H1 (cell line): ENCODE measurements at regions not wholly inside any gene's neighbourhood (a gene's known extent, or its start where the extent isn't known, plus 50 kb on each side); places are given as distances from the start of the nearest gene placed in this dataset.

Source experiments
- CTCF ChIA-PET: fragments of 300-600 bp; sonication (Branson Sonifier 250); formaldehyde crosslinking; loops from one replicate; lab custom pipeline; 2021; ENCODE audit not compliant: partially characterized antibody; lab: Charles Lee
- POLR2A ChIA-PET: fragments of 300-600 bp; sonication (Branson Sonifier 250); formaldehyde crosslinking; loops from one replicate; lab custom pipeline; 2021; ENCODE audit warnings: inconsistent platforms; ENCODE audit not compliant: partially characterized antibody; lab: Charles Lee
- DNase-seq, 2 experiments: peaks; one replicate each; pipeline versions ENCODE4 v3.0.0 to v3.0.0-alpha.2; 2010 to 2022; ENCODE audit warnings: low spot score in 2 of 2, low read depth in 1 of 2, mixed read lengths in 1 of 2
- FAIRE-seq: peaks from 2 replicates; lab custom pipeline; 2011; peaks lifted over from hg19 to GRCh38; lab: Jason Lieb, UNC
- H2AFZ ChIP-seq: 2 replicates; pipeline ENCODE4 v1.8.1; 2012; ENCODE audit warnings: low read length, inconsistent platforms
- H2AK5ac ChIP-seq: 2 replicates; pipeline ENCODE4 v1.6.1; 2013; ENCODE audit warnings: low read depth, low read length
- H2BK120ac ChIP-seq: replicated peaks from 2 replicates; pipeline ENCODE3; 2013; ENCODE audit warnings: low read depth, low read length, inconsistent platforms
- H2BK12ac ChIP-seq: 2 replicates; pipeline ENCODE4 v1.6.1; 2013; ENCODE audit warnings: low read depth, low read length
- H2BK15ac ChIP-seq: 2 replicates; pipeline ENCODE4 v1.6.1; 2013; ENCODE audit warnings: low read length
- H2BK20ac ChIP-seq: 2 replicates; pipeline ENCODE4 v1.6.1; 2013; ENCODE audit warnings: low read length
- H2BK5ac ChIP-seq: 2 replicates; pipeline ENCODE4 v1.6.1; 2013; ENCODE audit warnings: low read depth, low read length
- H3K14ac ChIP-seq: 2 replicates; pipeline ENCODE4 v1.6.1; 2013; ENCODE audit warnings: inconsistent platforms; ENCODE audit not compliant: insufficient read length
- H3K18ac ChIP-seq: 2 replicates; pipeline ENCODE4 v1.6.1; 2013; ENCODE audit warnings: low read length; ENCODE audit errors: extremely low read depth
- H3K23ac ChIP-seq: 2 replicates; pipeline ENCODE4 v1.6.1; 2013; ENCODE audit warnings: inconsistent platforms; ENCODE audit not compliant: insufficient read length
- H3K23me2 ChIP-seq: 2 replicates; pipeline ENCODE4 v1.6.1; 2013; ENCODE audit warnings: low read depth, low read length
- H3K27ac ChIP-seq: 2 replicates; pipeline ENCODE4 v1.6.1; 2011; ENCODE audit warnings: low read depth, low read length, inconsistent platforms
- H3K27me3 ChIP-seq, 4 experiments: replicated peaks in 1 of 4; 1 replicate in 1 of 4; 2 replicates in 3 of 4; pipeline versions ENCODE4 v1.6.1 to v1.8.1; 2011 to 2013; ENCODE audit warnings: low read length in 3 of 4, mild to moderate bottlenecking in 3 of 4, inconsistent platforms in 2 of 4, mixed read lengths in 2 of 4, moderate library complexity in 1 of 4; ENCODE audit not compliant: control insufficient read depth in 3 of 4, insufficient read depth in 3 of 4; ENCODE audit errors: extremely low read depth in 1 of 4
- H3K36me3 ChIP-seq, 4 experiments: 2 replicates each; pipeline versions ENCODE4 v1.6.1 to v1.8.1; 2011 to 2013; ENCODE audit warnings: mild to moderate bottlenecking in 4 of 4, low read length in 3 of 4, moderate library complexity in 2 of 4, control low read depth in 1 of 4, inconsistent platforms in 1 of 4; ENCODE audit not compliant: insufficient read depth in 4 of 4, control insufficient read depth in 2 of 4
- H3K4ac ChIP-seq: replicated peaks from 2 replicates; pipeline ENCODE3; 2013; ENCODE audit warnings: low read length, low read depth, mixed read lengths, inconsistent platforms; ENCODE audit not compliant: insufficient read length
- H3K4me1 ChIP-seq, 4 experiments: replicated peaks in 1 of 4; 1 replicate in 1 of 4; 2 replicates in 3 of 4; pipeline versions ENCODE4 v1.6.1 to v1.8.1; 2011 to 2013; ENCODE audit warnings: low read length in 3 of 4, inconsistent platforms in 2 of 4, mixed read lengths in 1 of 4; ENCODE audit not compliant: insufficient read depth in 4 of 4, control insufficient read depth in 3 of 4
- H3K4me2 ChIP-seq, 2 experiments: 2 replicates each; pipeline versions ENCODE4 v1.6.1 to v1.8.1; 2011 to 2013; ENCODE audit warnings: low read depth in 2 of 2, low read length in 2 of 2, control low read depth in 1 of 2, inconsistent platforms in 1 of 2, mild to moderate bottlenecking in 1 of 2; ENCODE audit not compliant: insufficient read depth in 1 of 2
- H3K4me3 ChIP-seq, 4 experiments: fragments of 200-600, 300-600 bp in 1 of 4; sonication (generic), shearing (Covaris generic), sonication (Bioruptor Twin) in 1 of 4; 2 replicates each; pipeline versions ENCODE4 v1.5.1 to v1.8.1; 2011 to 2016; ENCODE audit warnings: low read length in 4 of 4, low read depth in 3 of 4, control low read depth in 2 of 4, inconsistent platforms in 2 of 4, mild to moderate bottlenecking in 2 of 4, mixed read lengths in 1 of 4, moderate library complexity in 1 of 4; ENCODE audit not compliant: insufficient read depth in 2 of 4; ENCODE audit errors: extremely low read depth in 1 of 4
- H3K56ac ChIP-seq: replicated peaks from 2 replicates; pipeline ENCODE3; 2013; ENCODE audit warnings: low read depth, mild to moderate bottlenecking, mixed read lengths, low read length, inconsistent platforms; ENCODE audit not compliant: insufficient read length
- H3K79me1 ChIP-seq: 2 replicates; pipeline ENCODE4 v1.6.1; 2013; ENCODE audit warnings: low read depth, low read length, control low read depth
- H3K79me2 ChIP-seq, 2 experiments: 2 replicates each; pipeline versions ENCODE4 v1.6.1 to v1.8.1; 2012 to 2013; ENCODE audit warnings: low read length in 2 of 2, mild to moderate bottlenecking in 2 of 2, inconsistent platforms in 1 of 2; ENCODE audit not compliant: insufficient read depth in 2 of 2, control insufficient read depth in 1 of 2
- H3K9ac ChIP-seq, 4 experiments: replicated peaks in 1 of 4; 1 replicate in 1 of 4; 2 replicates in 3 of 4; pipeline versions ENCODE4 v1.6.1 to v1.8.1; 2011 to 2013; ENCODE audit warnings: low read depth in 3 of 4, low read length in 3 of 4, control low read depth in 2 of 4, mild to moderate bottlenecking in 2 of 4, moderate library complexity in 2 of 4, inconsistent platforms in 1 of 4; ENCODE audit errors: extremely low read depth in 1 of 4
- H3K9me3 ChIP-seq, 2 experiments: 2 replicates each; pipeline versions ENCODE4 v1.6.1 to v1.8.1; 2012 to 2013; ENCODE audit warnings: mild to moderate bottlenecking in 2 of 2, moderate library complexity in 2 of 2, control low read depth in 1 of 2, inconsistent platforms in 1 of 2, low read depth in 1 of 2, low read length in 1 of 2, mixed read lengths in 1 of 2; ENCODE audit not compliant: insufficient read depth in 2 of 2
- H4K20me1 ChIP-seq, 2 experiments: replicated peaks in 1 of 2; 2 replicates each; pipeline versions ENCODE3 to v1.8.1; 2011 to 2013; ENCODE audit warnings: inconsistent platforms in 2 of 2, low read length in 2 of 2, mild to moderate bottlenecking in 1 of 2; ENCODE audit not compliant: insufficient read depth in 2 of 2, control insufficient read depth in 1 of 2
- H4K5ac ChIP-seq: 2 replicates; pipeline ENCODE4 v1.6.1; 2013; ENCODE audit warnings: low read length, low read depth, mixed read lengths, inconsistent platforms; ENCODE audit not compliant: insufficient read length
- H4K8ac ChIP-seq: 2 replicates; pipeline ENCODE4 v1.8.0; 2013; ENCODE audit warnings: mild to moderate bottlenecking, moderate library complexity, low read length, inconsistent platforms; ENCODE audit not compliant: insufficient read depth; ENCODE audit errors: extremely low read depth
- H4K91ac ChIP-seq: replicated peaks from 2 replicates; pipeline ENCODE3; 2013; ENCODE audit warnings: low read length, mixed read lengths, inconsistent platforms; ENCODE audit not compliant: insufficient read length
- WGBS, 2 experiments: shearing (Covaris generic) in 1 of 2; methylation state at CpG; one replicate each; pipeline versions ENCODE4 v1.1.6 to v1.1.7; 2013 to 2015; ENCODE audit warnings: low lambda C conversion rate in 2 of 2, mixed read lengths in 2 of 2, inconsistent platforms in 1 of 2, low coverage in 1 of 2, missing lambda C conversion rate in 1 of 2; ENCODE audit not compliant: insufficient replicate concordance in 2 of 2, insufficient coverage in 1 of 2, insufficient read length in 1 of 2; ENCODE audit errors: extremely low coverage in 1 of 2, missing lambda C conversion rate in 1 of 2; 5-methylcytosine and 5-hydroxymethylcytosine counted together

DNA sequence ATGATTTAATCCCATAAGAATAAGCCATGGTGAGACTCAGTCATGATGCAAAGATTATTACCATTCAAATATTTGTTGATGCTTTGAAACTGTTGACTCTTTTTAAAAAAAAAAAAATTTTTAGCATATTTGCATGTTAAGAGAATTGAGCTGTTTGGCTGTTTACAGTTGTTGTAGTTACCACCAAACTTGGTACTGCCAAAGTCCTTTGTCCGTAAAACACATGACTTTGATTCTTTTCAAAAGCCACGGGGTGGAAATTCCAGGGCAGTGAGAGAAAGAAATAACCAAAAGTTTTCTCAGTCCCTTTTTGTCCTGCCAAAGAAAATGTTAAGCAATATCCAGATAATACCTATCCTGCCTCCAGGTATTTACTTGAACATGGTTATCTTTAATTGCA is 474.8 kb downstream of the METTL4 start:
- H3K4ac ChIP-seq = no peak overlapping the region
- H4K5ac ChIP-seq = no peak overlapping the region
- no peak overlapping the region for H3K23ac ChIP-seq
- H4K20me1 ChIP-seq = no peaks in the 10 kb centered on the region
- DNase-seq (no peak), FAIRE-seq (no peak)
- H4K8ac ChIP-seq = no peak overlapping the region
- H3K9me3 ChIP-seq = no peaks in the 10 kb centered on the region
- H3K4me3 ChIP-seq = no peak overlapping the region
- no peak overlapping the region for H2AK5ac ChIP-seq
- no peak overlapping the region for H3K18ac ChIP-seq
- H3K56ac ChIP-seq = no peak overlapping the region
- H2BK120ac ChIP-seq = no peak overlapping the region
- H2BK20ac ChIP-seq = no peak overlapping the region
- no peaks in the 10 kb centered on the region; the same call in 1 of the 2 replicates for H3K23me2 ChIP-seq
- ChIA-PET CTCF (interaction anchor here (0.6 to 1.3 kb wide), 4 partner anchors 9 to 1291 kb away, joined by 3 to 10 read pairs (median 3); no protein-coding TSS in a partner anchor), POLR2A (interaction anchor here (1.0 kb wide), 1 partner anchor 10 kb away, joined by 5 read pairs; no protein-coding TSS in a partner anchor)
- H3K4me2 ChIP-seq = no peak overlapping the region
- no peaks in the 10 kb centered on the region for H3K36me3 ChIP-seq
- WGBS, 2 experiments = 73% methylated on average over 2 of the region's 2 CpGs; no CpG with 5 or more reads in 1 of the 2 experiments
- H3K79me1 ChIP-seq = no peaks in the 10 kb centered on the region
- no peak overlapping the region for H2AFZ ChIP-seq
- peaks cover 0 to 4% (median 2%) of the 10 kb centered on the region in 4 experiments; a peak in 3 of 7 replicates for H3K4me1 ChIP-seq
- H3K27me3 ChIP-seq = no peaks in the 10 kb centered on the region
- no peak overlapping the region for H2BK15ac ChIP-seq
- H3K27ac ChIP-seq = no peak overlapping the region
- no peak overlapping the region for H2BK5ac ChIP-seq
- no peak overlapping the region for H4K91ac ChIP-seq
- no peak overlapping the region for H3K14ac ChIP-seq
- no peak overlapping the region for H2BK12ac ChIP-seq
- no peak overlapping the region for H3K9ac ChIP-seq
- no peaks in the 10 kb centered on the region for H3K79me2 ChIP-seq
